PC-9 (cell line): ENCODE measurements at regions not wholly inside any gene's neighbourhood (a gene's known extent, or its start where the extent isn't known, plus 50 kb on each side); places are given as distances from the start of the nearest gene placed in this dataset.

ENCODE experiments used
- BruUV-seq: library from RNA; stranded (reverse); fragments of 400-500 nt; replicated peaks from 2 replicates; lab custom pipeline; 2021; lab: Mats Ljungman, UMichigan
- CTCF ChIA-PET: fragments of 300-600 bp; sonication (Branson Sonifier 250); formaldehyde crosslinking; loops from one replicate; lab custom pipeline; 2022; ENCODE audit warnings: antibody characterized with exemption; lab: Charles Lee
- POLR2A ChIA-PET: fragments of 300-600 bp; sonication (Branson Sonifier 250); formaldehyde crosslinking; loops from one replicate; lab custom pipeline; 2022; ENCODE audit warnings: antibody characterized with exemption; ENCODE audit not compliant: unreplicated experiment; lab: Charles Lee
- DNase-seq, 2 experiments: peaks; one replicate each; pipeline versions ENCODE4 v3.0.0 to v3.0.0-alpha.2; 2015 to 2022; ENCODE audit warnings: mixed read lengths in 1 of 2
- H2AFZ ChIP-seq: fragments of 200-600 bp; sonication (generic); 2 replicates; pipeline ENCODE4 v1.8.1; 2017; ENCODE audit warnings: antibody characterized with exemption
- H3F3A ChIP-seq: fragments of 200-600 bp; sonication (generic); 2 replicates; pipeline ENCODE4 v1.8.1; 2017; ENCODE audit warnings: antibody characterized with exemption, mild to moderate bottlenecking, low read depth; ENCODE audit not compliant: insufficient read depth
- H3K27ac ChIP-seq: fragments of 200-600 bp; sonication (generic); 2 replicates; pipeline ENCODE4 v1.6.1; 2016; ENCODE audit warnings: mixed run types
- H3K27me3 ChIP-seq: fragments of 200-600 bp; sonication (generic); 2 replicates; pipeline ENCODE4 v1.6.1; 2016; ENCODE audit warnings: low read depth, mixed run types; ENCODE audit not compliant: insufficient read depth
- H3K36me3 ChIP-seq: fragments of 200-600 bp; sonication (generic); 2 replicates; pipeline ENCODE4 v1.6.1; 2016; ENCODE audit warnings: low read depth, mixed run types
- H3K4me1 ChIP-seq: fragments of 200-600 bp; sonication (generic); replicated peaks from 2 replicates; pipeline ENCODE4 v1.6.1; 2016; ENCODE audit warnings: mixed run types; ENCODE audit not compliant: insufficient read depth
- H3K4me2 ChIP-seq: fragments of 200-600 bp; sonication (generic); 2 replicates; pipeline ENCODE4 v1.6.1; 2017; ENCODE audit warnings: mixed run types
- H3K4me3 ChIP-seq: fragments of 200-600 bp; sonication (generic); 2 replicates; pipeline ENCODE4 v1.6.1; 2016; ENCODE audit warnings: mixed run types
- H3K79me2 ChIP-seq: fragments of 200-600 bp; sonication (generic); 2 replicates; pipeline ENCODE4 v1.6.1; 2017; ENCODE audit warnings: low read depth, mixed run types
- H3K9me2 ChIP-seq: fragments of 200-600 bp; sonication (generic); 2 replicates; pipeline ENCODE4 v1.8.1; 2017; ENCODE audit warnings: mild to moderate bottlenecking; ENCODE audit not compliant: insufficient read depth
- H3K9me3 ChIP-seq: fragments of 200-600 bp; sonication (generic); 2 replicates; pipeline ENCODE4 v1.8.1; 2016; ENCODE audit warnings: low read depth; ENCODE audit not compliant: insufficient read depth
- H4K20me1 ChIP-seq: fragments of 200-600 bp; sonication (generic); 2 replicates; pipeline ENCODE4 v1.8.1; 2017; ENCODE audit not compliant: insufficient read depth
- CTCF ChIP-seq: fragments of 200-600 bp; sonication (generic); conservative IDR thresholded peaks from 2 replicates; pipeline ENCODE4 v1.6.1; 2017; ENCODE audit warnings: mixed run types, antibody characterized with exemption, mild to moderate bottlenecking, moderate library complexity
- EZH2 ChIP-seq: fragments of 200-600 bp; sonication (generic); IDR thresholded peaks from 2 replicates; pipeline ENCODE4 v1.8.0; 2017; ENCODE audit warnings: antibody characterized with exemption, low read depth
- intact Hi-C: fragments of 100-400 bp; cut with micrococcal nuclease; formaldehyde crosslinking; loops from one replicate; pipeline ENCODE4 v1.10.0; 2022; ENCODE audit not compliant: unreplicated experiment

DNA sequence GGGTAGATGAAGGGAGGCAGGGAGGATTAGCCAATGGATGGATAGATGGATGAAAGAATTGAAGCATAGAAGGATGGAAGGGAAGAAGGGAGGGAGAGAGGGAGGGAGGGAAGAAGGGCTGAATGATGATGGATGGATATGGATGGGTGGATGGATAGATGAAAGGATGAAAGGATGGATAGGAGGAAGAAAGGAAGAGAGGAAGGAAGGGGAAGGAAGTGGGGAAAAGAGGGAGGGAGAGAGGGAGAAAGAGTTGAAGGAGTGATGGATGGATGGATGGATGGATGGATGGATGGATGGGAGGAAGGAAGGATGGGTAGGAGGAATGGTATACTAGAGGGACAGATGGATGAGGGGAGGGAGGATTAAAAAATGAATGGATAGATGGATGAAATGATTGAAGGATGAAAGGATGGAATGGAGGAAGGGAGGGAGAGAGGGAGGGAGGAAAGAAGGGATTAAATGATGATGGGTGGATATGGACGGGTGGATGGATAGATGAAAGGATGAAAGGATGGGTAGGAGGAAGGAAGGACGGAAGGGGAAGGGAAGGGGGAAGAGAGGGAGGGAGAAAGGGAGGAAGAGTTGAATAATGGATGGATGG lies 145.9 kb downstream of the MN1 start:
- no peak overlapping the region for H3K27ac ChIP-seq
- no peaks in the 10 kb centered on the region for H3F3A ChIP-seq
- TF ChIP-seq EZH2 (no peak), CTCF (no peak)
- no peaks in the 10 kb centered on the region for H4K20me1 ChIP-seq
- no peak overlapping the region for H3K4me2 ChIP-seq
- no peaks in the 10 kb centered on the region for H3K36me3 ChIP-seq
- no peaks in the 10 kb centered on the region for H3K79me2 ChIP-seq
- H3K9me2 ChIP-seq = no peaks in the 10 kb centered on the region
- H3K9me3 ChIP-seq = no peaks in the 10 kb centered on the region
- ChIA-PET CTCF (no interaction called here), POLR2A (no interaction called here)
- DNase-seq = no peak
- H2AFZ ChIP-seq = no peak overlapping the region
- no peaks in the 10 kb centered on the region for H3K4me1 ChIP-seq
- no peak overlapping the region for H3K4me3 ChIP-seq
- no TSS peak for BruUV-seq
- intact Hi-C loops = no loop called here
- H3K27me3 ChIP-seq = no peaks in the 10 kb centered on the region

- H3K9me2 ChIP-seq = no peaks in the 10 kb centered on the region
- intact Hi-C loops = no loop called here
- peaks cover 6% of the 10 kb centered on the region; the same call in 1 of the 2 replicates for H3K4me1 ChIP-seq
- no peak for TF ChIP-seq CTCF
- TF ChIP-seq EZH2 = no peak
- no peaks in the 10 kb centered on the region for H3K9me3 ChIP-seq
- H2AFZ ChIP-seq = no peak overlapping the region
- ChIA-PET POLR2A (no interaction called here), CTCF (no interaction called here)
- no peak overlapping the region for H3K4me2 ChIP-seq
- no peak for DNase-seq
- no TSS peak for BruUV-seq
- H3K4me3 ChIP-seq = no peak overlapping the region
- no peaks in the 10 kb centered on the region for H4K20me1 ChIP-seq
- H3K36me3 ChIP-seq = no peaks in the 10 kb centered on the region
- H3K27ac ChIP-seq = no peak overlapping the region
- no peaks in the 10 kb centered on the region for H3K79me2 ChIP-seq
- H3F3A ChIP-seq = no peaks in the 10 kb centered on the region
- H3K27me3 ChIP-seq = no peaks in the 10 kb centered on the region
These were observed 144.6 kb downstream of the MN1 start for GRCh38 chr22:27656970-27657369.

- intact Hi-C loops = no loop called here
- BruUV-seq = no TSS peak
- TF ChIP-seq CTCF = no peak
- TF ChIP-seq EZH2 = no peak
These were observed 141.2 kb downstream of the MN1 start for GRCh38 chr22:27660306-27660705.

More at GRCh38 chr22:27660306-27660705, 141.2 kb downstream of the MN1 start:
- no peaks in the 10 kb centered on the region for H3K9me2 ChIP-seq
- no peak overlapping the region for H3K4me2 ChIP-seq
- ChIA-PET POLR2A (no interaction called here), CTCF (no interaction called here)
- DNase-seq = no peak
- H2AFZ ChIP-seq = no peak overlapping the region
- H3K9me3 ChIP-seq = no peaks in the 10 kb centered on the region
- H3F3A ChIP-seq = peaks cover 26% of the 10 kb centered on the region; the same call in 1 of the 2 replicates
- H3K27ac ChIP-seq = no peak overlapping the region
- H4K20me1 ChIP-seq = no peaks in the 10 kb centered on the region
- peaks cover 38% of the 10 kb centered on the region for H3K4me1 ChIP-seq
- no peak overlapping the region for H3K4me3 ChIP-seq
- H3K27me3 ChIP-seq = no peaks in the 10 kb centered on the region
- no peaks in the 10 kb centered on the region for H3K36me3 ChIP-seq
- no peaks in the 10 kb centered on the region for H3K79me2 ChIP-seq
